SH-SY5Y (cell line): ENCODE measurements at regions not wholly inside any gene's neighbourhood (a gene's known extent, or its start where the extent isn't known, plus 50 kb on each side); places are given as distances from the start of the nearest gene placed in this dataset.

Experiments used
- GATA2 ChIP-seq: IDR thresholded peaks from 2 replicates; pipeline ENCODE4 v1.6.1; 2011; ENCODE audit warnings: mild to moderate bottlenecking, low read depth, low read length
- GATA3 ChIP-seq: IDR thresholded peaks from 2 replicates; pipeline ENCODE4 v1.6.1; 2011; ENCODE audit warnings: low read depth, mild to moderate bottlenecking, low read length, moderate library complexity

- TF ChIP-seq GATA3 (no peak), GATA2 (no peak)
Measured at GRCh38 chr12:68387338-68387737, 55.2 kb upstream of the MDM1 start.

DNA sequence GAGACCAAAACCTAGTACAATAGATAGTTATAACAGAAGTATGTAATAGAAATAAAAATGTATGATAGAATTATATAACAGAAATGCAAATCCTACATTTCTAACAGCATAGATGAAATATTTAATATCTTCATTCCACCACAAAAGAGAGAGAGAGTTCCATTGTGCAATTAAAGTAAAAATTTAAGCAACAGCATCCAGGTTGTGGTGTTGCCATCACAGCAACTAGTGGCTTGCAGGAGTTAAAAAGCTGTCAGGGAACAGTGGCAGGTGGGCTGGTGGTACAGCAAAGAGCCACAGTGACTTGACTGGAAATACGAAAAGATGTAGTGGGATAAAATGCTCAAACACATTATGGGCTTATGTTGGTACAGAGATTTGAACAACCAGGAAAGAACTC is 57.1 kb upstream of the MDM1 start:
- TF ChIP-seq GATA3 (no peak), GATA2 (no peak)

- TF ChIP-seq GATA2 (no peak), GATA3 (no peak)
Measured at GRCh38 chr12:68391937-68392336, 59.8 kb upstream of the MDM1 start.

- TF ChIP-seq GATA3, result no peak
- TF ChIP-seq GATA2, result no peak
Measured at GRCh38 chr12:68392376-68392775, 60.2 kb upstream of the MDM1 start.

GRCh38 chr12:68393417-68393816 is 61.3 kb upstream of the MDM1 start:
- TF ChIP-seq GATA3 (no peak), GATA2 (no peak)

GRCh38 chr12:68397566-68398158 is 65.5 kb upstream of the MDM1 start:
- no peak for TF ChIP-seq GATA2
- no peak for TF ChIP-seq GATA3

DNA sequence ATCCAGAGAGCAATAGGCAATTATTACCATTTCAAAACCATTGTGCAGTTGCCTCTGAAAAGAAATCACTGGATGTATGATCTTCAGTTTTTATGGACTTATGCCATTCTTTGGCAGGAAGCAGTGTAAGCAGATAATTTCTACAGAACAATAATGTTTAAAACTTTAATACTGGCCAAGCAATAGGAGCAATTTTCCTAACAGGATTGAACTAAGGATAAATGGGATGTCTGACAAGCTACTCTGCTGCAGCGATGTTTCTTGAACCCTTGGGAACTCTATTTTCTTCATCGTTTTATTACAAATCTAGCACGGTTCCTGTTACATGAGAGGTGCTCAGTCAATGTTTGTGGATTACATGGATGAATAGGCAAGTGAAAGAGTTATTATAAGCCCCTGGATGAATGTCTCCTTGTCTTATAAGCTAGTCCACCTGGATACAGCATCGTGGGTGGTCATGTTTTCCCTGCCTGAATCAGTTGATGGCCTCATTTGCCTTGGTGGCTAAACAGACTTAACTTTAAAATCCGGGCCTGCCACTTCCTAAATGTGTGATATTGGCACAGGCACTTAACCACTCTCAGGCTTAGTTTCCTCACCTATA is 68.2 kb upstream of the MDM1 start:
- TF ChIP-seq GATA2, result no peak
- no peak for TF ChIP-seq GATA3

DNA sequence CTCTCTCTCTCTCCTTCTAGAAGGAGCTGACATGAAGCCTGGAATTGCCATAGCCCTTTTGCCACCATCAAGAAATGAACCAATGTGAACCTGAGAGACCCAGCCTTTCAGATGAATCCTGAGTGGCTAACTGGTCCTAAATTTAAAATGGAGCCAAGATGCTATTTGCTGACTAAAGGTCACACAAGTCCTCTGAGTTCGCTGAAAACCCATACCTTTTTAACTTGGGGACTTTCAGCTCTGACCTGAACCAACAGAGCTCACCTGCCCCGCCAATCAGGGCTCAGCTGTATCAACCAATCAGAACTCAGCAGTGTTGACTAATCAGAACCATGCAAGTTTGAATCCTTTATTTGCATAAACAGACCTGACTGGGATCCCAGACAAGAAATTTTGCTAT is 70.3 kb upstream of the MDM1 start:
- no peak for TF ChIP-seq GATA3
- TF ChIP-seq GATA2, result no peak

GRCh38 chr12:68403296-68403695 is 71.1 kb upstream of the MDM1 start:
- TF ChIP-seq GATA2 (no peak), GATA3 (no peak)

GRCh38 chr12:68403711-68404110 is 71.5 kb upstream of the MDM1 start:
- TF ChIP-seq GATA3 (no peak), GATA2 (no peak)

- TF ChIP-seq GATA2 (no peak), GATA3 (no peak)
Measured at GRCh38 chr12:68405343-68405781, 73.2 kb upstream of the MDM1 start.

DNA sequence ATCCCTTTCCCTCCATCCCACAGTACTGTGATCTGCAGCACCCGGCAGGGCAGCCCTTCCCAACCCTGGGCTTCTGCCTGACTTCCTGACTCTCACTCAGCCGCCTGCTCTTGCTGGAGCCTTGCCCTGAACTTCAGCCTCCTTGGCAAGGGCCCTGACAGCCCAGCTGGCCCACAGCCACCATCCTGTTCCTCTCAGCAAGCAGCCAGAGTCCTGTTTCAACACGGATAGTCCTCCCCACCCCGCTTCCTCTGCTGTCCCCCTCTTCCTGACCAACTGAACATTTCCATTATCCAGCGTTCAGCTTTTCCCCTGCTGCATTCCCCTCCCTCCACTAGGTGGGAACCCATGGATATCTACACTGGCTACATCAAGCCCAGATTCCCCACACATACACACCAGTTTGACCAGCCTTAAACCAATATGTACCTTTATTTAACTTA is 74.0 kb upstream of the MDM1 start:
- no peak for TF ChIP-seq GATA2
- TF ChIP-seq GATA3, result no peak

GRCh38 chr12:68406911-68407310 is 74.7 kb upstream of the MDM1 start:
- no peak for TF ChIP-seq GATA2
- no peak for TF ChIP-seq GATA3

- TF ChIP-seq GATA2 (no peak), GATA3 (no peak)
Measured at GRCh38 chr12:68410018-68410660, 78.0 kb upstream of the MDM1 start.

GRCh38 chr12:68411371-68411770 is 79.2 kb upstream of the MDM1 start:
- TF ChIP-seq GATA3, result no peak
- no peak for TF ChIP-seq GATA2

DNA sequence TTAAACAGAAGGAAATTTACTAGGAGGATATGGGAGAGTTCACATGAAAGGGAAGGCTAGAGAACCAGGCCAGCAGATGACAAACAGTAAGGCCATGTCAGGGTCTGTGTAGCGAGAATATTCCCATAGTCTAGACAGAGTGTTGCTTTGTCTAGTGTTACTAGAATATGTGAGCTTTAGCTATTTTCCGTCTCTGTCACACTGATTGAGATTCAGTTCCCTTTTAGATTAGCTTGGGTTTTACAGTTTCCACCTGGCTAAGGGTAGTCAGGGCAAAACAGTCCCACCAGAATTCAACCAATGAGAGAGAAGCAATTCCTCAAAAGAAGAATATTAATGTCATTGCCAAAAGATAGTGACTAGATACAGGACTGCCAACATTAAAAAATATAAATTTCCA is 82.8 kb upstream of the MDM1 start:
- TF ChIP-seq GATA3 (no peak), GATA2 (no peak)
